ENCODE measurements at regions not wholly inside any gene's neighbourhood (a gene's known extent, or its start where the extent isn't known, plus 50 kb on each side); places are given as distances from the start of the nearest gene placed in this dataset.

DNA sequence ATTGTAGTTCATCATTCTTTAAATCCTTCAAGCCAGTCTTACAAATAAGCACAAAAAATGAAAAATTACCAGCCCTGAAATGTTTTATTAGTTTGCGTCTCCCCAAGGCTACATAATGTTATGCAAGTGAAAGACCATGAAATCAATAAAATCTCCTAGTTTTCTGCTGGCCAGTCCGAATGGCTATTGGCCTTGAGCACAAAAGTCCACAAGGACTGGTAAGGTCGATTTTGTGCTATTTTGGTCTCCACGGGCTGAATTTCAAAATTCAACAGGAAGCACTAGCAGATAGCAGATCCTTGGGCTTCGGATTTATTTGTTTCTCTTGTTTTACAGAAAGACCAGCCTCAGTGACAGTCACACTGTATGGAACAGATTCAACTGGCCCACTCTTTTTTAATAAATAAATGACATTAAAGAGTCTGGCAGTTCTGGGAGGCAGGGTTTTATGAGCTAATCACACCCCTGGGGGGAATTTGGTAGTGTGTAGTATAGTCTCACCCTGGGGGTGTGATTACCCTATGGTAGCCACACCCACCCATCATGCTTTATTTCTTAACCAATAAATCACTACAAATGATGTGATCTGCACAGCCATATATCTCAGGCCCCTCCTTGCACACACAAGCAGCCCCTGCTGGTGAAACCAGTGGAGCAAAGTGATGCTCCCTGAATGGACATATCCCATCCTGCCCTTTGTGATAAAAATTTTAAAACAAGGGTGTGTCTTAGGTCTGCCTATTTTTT, 51.1 kb upstream of the TMEM33 start:
- Mint-ChIP-seq H3K27ac (no peak overlapping the region), H3K4me1 (peaks cover 18% of the 10 kb centered on the region), H3K27me3 (ENCODE audit: low read depth) (peaks cover 71% of the 10 kb centered on the region), H3K36me3 (no peaks in the 10 kb centered on the region), H3K9me3 (no peaks in the 10 kb centered on the region), H3K4me3 (no peak overlapping the region)
- DNase-seq (ENCODE audit: low spot score in 2 of 2, unreplicated experiment in 2 of 2), result no peak
- TF ChIP-seq, protein P1, sequence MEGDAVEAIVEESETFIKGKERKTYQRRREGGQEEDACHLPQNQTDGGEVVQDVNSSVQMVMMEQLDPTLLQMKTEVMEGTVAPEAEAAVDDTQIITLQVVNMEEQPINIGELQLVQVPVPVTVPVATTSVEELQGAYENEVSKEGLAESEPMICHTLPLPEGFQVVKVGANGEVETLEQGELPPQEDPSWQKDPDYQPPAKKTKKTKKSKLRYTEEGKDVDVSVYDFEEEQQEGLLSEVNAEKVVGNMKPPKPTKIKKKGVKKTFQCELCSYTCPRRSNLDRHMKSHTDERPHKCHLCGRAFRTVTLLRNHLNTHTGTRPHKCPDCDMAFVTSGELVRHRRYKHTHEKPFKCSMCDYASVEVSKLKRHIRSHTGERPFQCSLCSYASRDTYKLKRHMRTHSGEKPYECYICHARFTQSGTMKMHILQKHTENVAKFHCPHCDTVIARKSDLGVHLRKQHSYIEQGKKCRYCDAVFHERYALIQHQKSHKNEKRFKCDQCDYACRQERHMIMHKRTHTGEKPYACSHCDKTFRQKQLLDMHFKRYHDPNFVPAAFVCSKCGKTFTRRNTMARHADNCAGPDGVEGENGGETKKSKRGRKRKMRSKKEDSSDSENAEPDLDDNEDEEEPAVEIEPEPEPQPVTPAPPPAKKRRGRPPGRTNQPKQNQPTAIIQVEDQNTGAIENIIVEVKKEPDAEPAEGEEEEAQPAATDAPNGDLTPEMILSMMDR (IDR thresholded peaks at IDR 0.05; ENCODE audit: unreplicated experiment), result no peak

DNA sequence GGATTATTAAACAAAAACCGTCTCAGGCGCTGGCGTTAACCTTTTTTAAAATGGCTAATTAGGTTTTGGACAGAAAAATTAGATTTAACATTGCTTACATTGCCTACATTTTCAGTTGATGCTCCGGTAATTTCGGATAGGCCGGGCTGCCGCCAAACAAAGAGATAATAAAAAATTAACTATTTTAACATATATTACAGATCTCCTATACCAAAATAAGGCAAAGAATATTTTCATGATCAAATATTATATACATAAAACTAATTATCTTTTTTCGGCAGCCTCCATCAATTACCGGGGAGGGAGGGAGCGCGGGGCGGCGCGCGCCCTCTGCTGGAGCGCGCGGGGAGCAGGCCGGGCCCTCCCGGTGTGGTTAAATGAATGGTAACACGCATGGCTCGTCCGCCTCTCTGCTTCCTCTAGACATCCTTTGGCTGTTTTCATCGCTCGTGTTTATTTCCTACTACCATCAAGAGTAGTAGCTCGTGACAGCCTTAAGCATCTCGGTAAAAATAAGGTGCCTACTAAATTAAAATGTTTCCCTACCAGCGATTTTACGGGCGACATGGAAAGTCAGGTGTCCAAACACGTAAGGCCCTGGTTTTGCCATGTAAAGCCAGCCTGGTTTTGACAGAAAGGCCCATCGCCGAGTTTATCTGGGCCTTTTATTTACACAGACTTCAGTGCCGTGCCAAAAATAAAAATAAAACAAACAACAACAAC, 52.4 kb upstream of the TMEM33 start:
- Mint-ChIP-seq H3K36me3 (no peaks in the 10 kb centered on the region), H3K4me3 (peak overlapping the region; percentile 53), H3K9me3 (no peaks in the 10 kb centered on the region), H3K4me1 (peaks cover 22% of the 10 kb centered on the region), H3K27ac (no peak overlapping the region), H3K27me3 (ENCODE audit: low read depth) (peaks cover 85% of the 10 kb centered on the region)
- TF ChIP-seq, protein P1 (IDR thresholded peaks at IDR 0.05; ENCODE audit: unreplicated experiment), result peak; percentile 76
- DNase-seq (ENCODE audit: low spot score in 2 of 2, unreplicated experiment in 2 of 2), result peak in 1 of 2 experiments; percentile 61

DNA sequence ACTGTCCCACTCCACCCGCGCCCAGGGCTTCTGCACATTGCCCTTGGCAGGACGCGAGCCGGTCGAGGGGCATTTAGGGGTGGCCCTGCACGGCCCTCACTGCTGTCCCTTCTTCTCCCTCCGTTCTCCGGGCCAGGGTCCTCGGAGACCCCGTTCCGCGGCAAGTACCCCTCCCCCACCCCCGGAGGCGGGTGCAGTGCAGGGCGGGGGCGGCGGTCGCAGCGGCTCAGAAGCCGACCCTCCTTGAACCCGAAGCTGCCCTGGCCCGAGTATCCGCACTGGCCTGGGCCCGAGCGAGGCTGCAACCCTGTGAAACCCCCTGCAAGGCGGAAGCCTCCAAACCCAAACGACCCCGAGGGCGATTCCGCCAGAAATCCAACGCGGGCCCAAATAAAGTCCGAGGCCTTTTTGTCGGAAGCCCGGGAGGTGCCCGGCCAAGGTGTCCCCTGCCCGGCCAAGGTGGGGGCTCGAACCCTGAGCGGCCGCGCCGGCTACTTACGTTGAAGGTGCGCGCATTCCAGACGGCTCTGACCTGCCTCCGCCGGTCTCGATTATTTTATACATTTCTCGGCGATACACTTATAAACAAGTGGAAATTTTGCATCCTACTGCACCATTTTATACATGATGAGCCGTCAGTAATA, 53.1 kb upstream of the TMEM33 start:
- Mint-ChIP-seq H3K36me3 (no peaks in the 10 kb centered on the region), H3K9me3 (no peaks in the 10 kb centered on the region), H3K27me3 (ENCODE audit: low read depth) (peaks cover 92% of the 10 kb centered on the region), H3K4me1 (peaks cover 17% of the 10 kb centered on the region), H3K4me3 (peak overlapping the region; percentile 53), H3K27ac (no peak overlapping the region)
- peak in 1 of 2 experiments; percentile 39 for DNase-seq (ENCODE audit: low spot score in 2 of 2, unreplicated experiment in 2 of 2)
- TF ChIP-seq, protein P1 (IDR thresholded peaks at IDR 0.05; ENCODE audit: unreplicated experiment), result no peak

DNA sequence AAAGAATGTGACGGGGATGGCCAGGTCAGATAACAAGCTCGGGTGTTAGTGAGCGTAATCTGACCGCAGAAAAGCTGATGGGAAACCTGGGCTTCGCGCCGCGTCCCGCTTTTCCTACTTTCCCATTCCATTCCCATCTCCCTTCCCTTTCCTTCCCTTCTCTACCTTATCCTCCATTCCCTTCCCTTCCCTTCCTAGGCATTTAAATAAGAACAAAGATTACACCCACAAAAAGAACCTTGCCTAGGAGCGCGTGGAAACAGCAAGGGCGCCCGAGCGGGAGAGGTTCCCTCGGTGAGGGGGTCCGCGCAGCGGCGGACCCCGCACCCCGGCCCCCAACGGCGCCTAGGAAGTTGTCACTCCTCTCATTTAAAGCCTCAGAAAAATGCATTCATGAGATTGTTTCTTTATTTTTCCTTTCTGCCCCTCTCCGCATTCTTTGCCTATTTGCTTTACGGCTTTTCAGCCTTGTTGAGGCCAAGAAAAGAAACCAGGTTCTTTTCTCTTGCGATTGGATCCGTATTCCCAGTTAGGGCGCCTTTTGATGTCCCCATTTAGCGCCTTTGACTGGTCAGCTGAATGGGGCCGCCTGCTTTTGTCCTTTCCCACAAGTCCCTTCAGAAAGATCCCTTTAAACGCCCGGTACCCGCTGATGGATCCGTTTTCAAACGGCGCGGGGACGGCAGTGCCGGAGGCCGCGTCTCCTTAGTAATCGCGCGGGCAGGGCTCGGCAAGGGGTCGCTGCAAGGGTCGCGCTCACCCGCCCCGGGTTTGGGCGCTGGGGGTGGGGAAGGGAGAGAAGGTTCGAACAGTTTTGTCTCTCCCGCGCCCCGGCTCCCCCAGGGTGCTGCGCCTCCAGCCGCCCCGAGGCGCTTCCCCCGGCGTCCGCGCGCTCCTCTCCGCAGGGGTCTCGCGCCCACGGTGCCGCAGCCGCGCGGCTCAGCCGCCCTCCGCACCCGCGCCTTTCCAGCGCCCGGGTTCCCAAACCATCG, 54.1 kb upstream of the TMEM33 start:
- Mint-ChIP-seq H3K4me1 (peaks cover 17% of the 10 kb centered on the region), H3K27ac (no peak overlapping the region), H3K27me3 (ENCODE audit: low read depth) (peaks cover 95% of the 10 kb centered on the region), H3K36me3 (no peaks in the 10 kb centered on the region), H3K9me3 (no peaks in the 10 kb centered on the region), H3K4me3 (peak overlapping the region; percentile 63)
- TF ChIP-seq, protein P1 (IDR thresholded peaks at IDR 0.05; ENCODE audit: unreplicated experiment), result no peak
- DNase-seq (ENCODE audit: low spot score in 2 of 2, unreplicated experiment in 2 of 2), result peak in 1 of 2 experiments; percentile 38
